MCF 10A (cell line): ENCODE measurements at regions not wholly inside any gene's neighbourhood (a gene's known extent, or its start where the extent isn't known, plus 50 kb on each side); places are given as distances from the start of the nearest gene placed in this dataset.

ENCODE experiments used
- BruUV-seq: library from RNA; stranded (reverse); fragments of 400-500 nt; replicated peaks from 2 replicates; lab custom pipeline; 2021; lab: Mats Ljungman, UMichigan
- CTCF ChIA-PET: fragments of 300-600 bp; sonication (Branson Sonifier 250); formaldehyde crosslinking; extraction: SDS; loops from one replicate; lab custom pipeline; 2021; ENCODE audit warnings: antibody characterized with exemption, inconsistent platforms; lab: Yijun Ruan, JAX
- POLR2A ChIA-PET: fragments of 300-600, 350-650 bp; sonication (Branson Sonifier 250); formaldehyde crosslinking; extraction: SDS; loops from one replicate; lab custom pipeline; 2020; ENCODE audit warnings: antibody characterized with exemption, inconsistent platforms; lab: Yijun Ruan, JAX
- DNase-seq: peaks from one replicate; pipeline ENCODE4 v3.0.0-alpha.2; 2018; ENCODE audit not compliant: unreplicated experiment
- H3K27ac Mint-ChIP-seq: one replicate; pipeline ENCODE4 v1.8.0; 2022; ENCODE audit warnings: mild to moderate bottlenecking, low read depth, mixed read lengths; ENCODE audit not compliant: unreplicated experiment
- H3K27me3 Mint-ChIP-seq: one replicate; pipeline ENCODE4 v1.8.0; 2022; ENCODE audit warnings: mixed read lengths; ENCODE audit not compliant: insufficient read depth, unreplicated experiment
- H3K36me3 Mint-ChIP-seq: one replicate; pipeline ENCODE4 v1.8.0; 2022; ENCODE audit warnings: mild to moderate bottlenecking, moderate library complexity, mixed read lengths; ENCODE audit not compliant: insufficient read depth, unreplicated experiment
- H3K4me1 Mint-ChIP-seq: one replicate; pipeline ENCODE4 v1.8.0; 2022; ENCODE audit warnings: mixed read lengths; ENCODE audit not compliant: insufficient read depth, unreplicated experiment
- H3K4me3 Mint-ChIP-seq: one replicate; pipeline ENCODE4 v1.8.0; 2022; ENCODE audit warnings: mild to moderate bottlenecking, moderate library complexity, mixed read lengths; ENCODE audit not compliant: unreplicated experiment
- H3K9me3 Mint-ChIP-seq: one replicate; pipeline ENCODE4 v1.8.0; 2022; ENCODE audit warnings: mixed read lengths; ENCODE audit not compliant: unreplicated experiment
- intact Hi-C: fragments of 100-400 bp; cut with micrococcal nuclease; formaldehyde crosslinking; loops from 2 replicates; pipeline ENCODE4 v1.14.1; 2022
- TF ChIP-seq, protein P1 (sequence below): fragments of 200-600 bp; IDR thresholded peaks from one replicate; pipeline ENCODE4 v1.8.0; 2022; ENCODE audit warnings: antibody characterized with exemption, mild to moderate bottlenecking; ENCODE audit not compliant: unreplicated experiment

DNA sequence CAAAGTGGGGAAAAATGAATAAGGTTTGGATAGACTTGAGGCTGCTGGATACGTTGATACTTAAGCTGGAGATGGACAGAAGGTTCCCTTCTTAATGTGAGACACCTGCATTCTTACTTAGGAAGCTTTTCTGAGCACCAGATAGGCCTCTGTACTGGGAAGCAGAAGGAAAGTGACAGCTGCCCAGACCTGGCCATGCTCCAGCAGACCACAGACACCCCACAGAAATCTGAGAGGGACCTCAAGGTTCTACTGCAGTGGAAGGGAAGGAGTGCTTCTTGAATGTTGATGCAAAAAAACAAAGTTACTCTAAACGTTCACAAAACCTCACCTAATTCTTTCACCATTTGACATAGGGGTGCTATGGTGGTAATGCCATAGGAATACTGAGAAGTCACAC is 642.1 kb upstream of the ID2 start:
- intact Hi-C loops, result no loop called here
- Mint-ChIP-seq H3K9me3 (peaks cover 12% of the 10 kb centered on the region), H3K4me3 (no peak overlapping the region), H3K36me3 (no peaks in the 10 kb centered on the region), H3K4me1 (no peaks in the 10 kb centered on the region), H3K27ac (no peak overlapping the region), H3K27me3 (no peaks in the 10 kb centered on the region)
- TF ChIP-seq, protein P1, sequence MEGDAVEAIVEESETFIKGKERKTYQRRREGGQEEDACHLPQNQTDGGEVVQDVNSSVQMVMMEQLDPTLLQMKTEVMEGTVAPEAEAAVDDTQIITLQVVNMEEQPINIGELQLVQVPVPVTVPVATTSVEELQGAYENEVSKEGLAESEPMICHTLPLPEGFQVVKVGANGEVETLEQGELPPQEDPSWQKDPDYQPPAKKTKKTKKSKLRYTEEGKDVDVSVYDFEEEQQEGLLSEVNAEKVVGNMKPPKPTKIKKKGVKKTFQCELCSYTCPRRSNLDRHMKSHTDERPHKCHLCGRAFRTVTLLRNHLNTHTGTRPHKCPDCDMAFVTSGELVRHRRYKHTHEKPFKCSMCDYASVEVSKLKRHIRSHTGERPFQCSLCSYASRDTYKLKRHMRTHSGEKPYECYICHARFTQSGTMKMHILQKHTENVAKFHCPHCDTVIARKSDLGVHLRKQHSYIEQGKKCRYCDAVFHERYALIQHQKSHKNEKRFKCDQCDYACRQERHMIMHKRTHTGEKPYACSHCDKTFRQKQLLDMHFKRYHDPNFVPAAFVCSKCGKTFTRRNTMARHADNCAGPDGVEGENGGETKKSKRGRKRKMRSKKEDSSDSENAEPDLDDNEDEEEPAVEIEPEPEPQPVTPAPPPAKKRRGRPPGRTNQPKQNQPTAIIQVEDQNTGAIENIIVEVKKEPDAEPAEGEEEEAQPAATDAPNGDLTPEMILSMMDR, result no peak
- BruUV-seq, result no TSS peak
- POLR2A ChIA-PET, result interaction anchor here (0.6 kb wide), 1 partner anchor 276 kb away, joined by 4 read pairs; no protein-coding TSS in a partner anchor
- CTCF ChIA-PET, result no interaction called here
- DNase-seq, result no peak

DNA sequence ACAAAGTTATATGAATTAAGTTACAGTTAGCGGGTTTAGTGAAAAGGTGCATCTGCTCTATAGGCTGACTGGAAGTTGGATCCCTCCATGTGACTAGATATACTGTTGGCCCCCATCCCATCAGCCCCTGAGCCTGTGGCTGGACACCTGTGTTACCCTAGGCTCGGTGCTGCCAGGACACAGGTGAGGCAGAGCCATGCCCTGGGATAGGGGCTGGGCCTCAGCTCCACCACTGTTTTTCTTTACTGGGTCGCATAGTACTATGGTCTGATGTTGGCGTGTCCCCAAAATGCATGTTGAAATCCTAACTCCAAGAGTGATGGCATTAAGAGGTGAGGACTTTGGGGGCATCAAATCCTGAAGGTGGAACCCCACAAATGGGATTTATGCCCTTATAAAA is 638.6 kb upstream of the ID2 start:
- ChIA-PET POLR2A (no interaction called here), CTCF (no interaction called here)
- Mint-ChIP-seq H3K4me1 (no peaks in the 10 kb centered on the region), H3K9me3 (peaks cover 15% of the 10 kb centered on the region), H3K27me3 (no peaks in the 10 kb centered on the region), H3K36me3 (no peaks in the 10 kb centered on the region), H3K4me3 (no peak overlapping the region), H3K27ac (no peak overlapping the region)
- DNase-seq, result no peak
- BruUV-seq, result no TSS peak
- intact Hi-C loops, result no loop called here
- TF ChIP-seq, protein P1, result no peak

DNA sequence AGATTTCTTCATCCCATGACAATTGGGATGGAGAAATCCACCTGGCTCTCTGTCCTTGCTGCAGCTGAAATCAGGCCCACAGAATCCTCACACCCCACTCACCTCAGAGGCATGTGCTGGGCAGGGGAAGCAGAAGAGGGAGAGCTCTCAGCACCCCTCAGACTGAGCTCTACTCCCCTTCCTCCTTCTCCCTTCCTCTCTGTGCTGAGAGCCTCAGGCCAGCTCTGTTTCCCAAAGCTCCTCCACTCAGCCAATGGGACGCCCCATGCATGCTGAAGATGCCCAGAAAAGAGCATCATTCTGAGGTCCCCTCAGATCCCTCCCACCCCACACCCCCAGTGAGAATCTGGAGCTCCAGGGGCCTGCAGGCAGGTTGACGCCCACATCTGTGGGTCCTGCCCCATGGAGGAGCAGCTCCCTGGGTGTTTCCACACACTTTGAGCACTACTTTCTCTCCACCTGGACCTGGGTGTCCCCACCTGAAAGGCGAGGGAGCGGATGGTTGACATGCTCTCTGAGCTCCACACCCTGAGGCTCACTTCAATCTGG is 637.7 kb upstream of the ID2 start:
- Mint-ChIP-seq H3K36me3 (no peaks in the 10 kb centered on the region), H3K4me3 (no peak overlapping the region), H3K27ac (no peak overlapping the region), H3K4me1 (no peaks in the 10 kb centered on the region), H3K9me3 (peaks cover 15% of the 10 kb centered on the region), H3K27me3 (no peaks in the 10 kb centered on the region)
- ChIA-PET CTCF (interaction anchor here (0.6 kb wide), 1 partner anchor 62 kb away, joined by 3 read pairs; no protein-coding TSS in a partner anchor), POLR2A (no interaction called here)
- BruUV-seq, result no TSS peak
- intact Hi-C loops, result no loop called here
- DNase-seq, result no peak
- TF ChIP-seq, protein P1, result no peak

DNA sequence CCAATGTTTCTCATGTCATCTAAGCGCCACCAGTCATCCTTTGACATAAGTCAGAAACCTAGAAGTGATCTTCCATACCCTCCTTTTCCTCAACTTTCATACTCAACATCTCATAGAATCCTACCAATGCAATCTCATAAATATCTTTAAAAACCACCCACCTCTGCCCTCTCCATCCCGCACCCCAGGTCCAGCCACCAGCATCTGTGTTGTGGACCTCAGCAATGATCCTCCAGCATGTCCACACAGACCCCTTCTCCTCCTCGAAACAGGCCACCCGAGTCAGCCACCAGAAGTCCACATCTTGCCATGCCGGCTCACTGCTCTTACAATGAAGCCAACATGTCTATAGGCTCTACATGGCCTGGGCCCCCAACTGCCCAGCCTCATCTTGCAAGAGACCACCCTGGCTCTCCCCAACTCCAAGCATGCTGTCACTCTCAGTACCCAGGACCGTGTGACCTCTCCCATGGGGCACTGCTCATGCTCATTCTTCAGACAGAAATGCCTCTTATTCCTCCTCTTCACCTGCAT is 636.7 kb upstream of the ID2 start:
- Mint-ChIP-seq H3K36me3 (no peaks in the 10 kb centered on the region), H3K27ac (no peak overlapping the region), H3K27me3 (no peaks in the 10 kb centered on the region), H3K4me1 (no peaks in the 10 kb centered on the region), H3K4me3 (no peak overlapping the region), H3K9me3 (peaks cover 15% of the 10 kb centered on the region)
- CTCF ChIA-PET, result no interaction called here
- intact Hi-C loops, result no loop called here
- no peak for DNase-seq
- POLR2A ChIA-PET, result no interaction called here
- TF ChIP-seq, protein P1, result no peak
- no TSS peak for BruUV-seq
